ENCODE measurements at regions not wholly inside any gene's neighbourhood (a gene's known extent, or its start where the extent isn't known, plus 50 kb on each side); places are given as distances from the start of the nearest gene placed in this dataset.

- Histone ChIP-seq H3K79me2 (ENCODE audit: control insufficient read depth, insufficient read depth, low read length) (no peaks in the 10 kb centered on the region), H3K9ac (replicated peaks; ENCODE audit: extremely low read depth, insufficient read depth, low read length) (no peak overlapping the region), H3K27me3 (ENCODE audit: control insufficient read depth in 2 of 2, insufficient read depth in 2 of 2, low read length in 2 of 2) (no peaks in the 10 kb centered on the region), H3K4me1 (ENCODE audit: control insufficient read depth, extremely low read depth, insufficient read depth, low read length) (no peaks in the 10 kb centered on the region), H3K9me1 (replicated peaks; ENCODE audit: control insufficient read depth, extremely low read depth, insufficient read depth, low read length) (no peaks in the 10 kb centered on the region), H3K27ac (ENCODE audit: insufficient read depth, low read depth, low read length) (no peak overlapping the region), H3K36me3 (ENCODE audit: control insufficient read depth in 2 of 2, extremely low read depth in 1 of 2, insufficient read depth in 2 of 2, low read length in 2 of 2) (no peaks in the 10 kb centered on the region), H3K4me2 (ENCODE audit: insufficient read depth, low read length) (no peak overlapping the region), H3K9me3 (replicated peaks; ENCODE audit: control insufficient read depth, insufficient read depth, low read length) (no peaks in the 10 kb centered on the region), H4K20me1 (replicated peaks; ENCODE audit: control insufficient read depth, extremely low read depth, insufficient read depth, low read length) (no peaks in the 10 kb centered on the region), H2AFZ (ENCODE audit: low read depth, low read length) (no peak overlapping the region), H3K4me3 (replicated peaks in 1 of 3; ENCODE audit: insufficient read depth in 1 of 3, low read depth in 1 of 3, low read length in 3 of 3) (no peak overlapping the region)
- FAIRE-seq (no peak), DNase-seq (ENCODE audit: low read depth, low spot score) (no peak)
- BruUV-seq (replicated peaks) = no TSS peak
- ChIA-PET CTCF (no interaction called here), POLR2A (no interaction called here)
- TF ChIP-seq GATA2 (IDR thresholded peaks at IDR 0.05; ENCODE audit: insufficient read depth, insufficient read length, low read depth, low read length) (no peak), EZH2 (IDR thresholded peaks at IDR 0.05; ENCODE audit: borderline replicate concordance, low read depth, low read length, severe bottlenecking) (no peak), MAX (IDR thresholded peaks at IDR 0.05; ENCODE audit: insufficient read depth, insufficient read length) (no peak), MYC (IDR thresholded peaks at IDR 0.05; ENCODE audit: low read depth, low read length) (no peak), POLR2AphosphoS5 (IDR thresholded peaks at IDR 0.05; ENCODE audit: insufficient read depth, low read depth, low read length) (no peak), FOS (IDR thresholded peaks at IDR 0.05; ENCODE audit: borderline replicate concordance, insufficient read depth, low read length) (no peak), JUN (IDR thresholded peaks at IDR 0.05; ENCODE audit: borderline replicate concordance, insufficient read depth, insufficient read length, low read depth) (no peak), CTCF (IDR thresholded peaks at IDR 0.05; ENCODE audit: extremely low read depth in 1 of 2, insufficient read depth in 1 of 2, low read depth in 1 of 2, low read length in 2 of 2) (no peak), POLR2A (IDR thresholded peaks at IDR 0.05; ENCODE audit: low read depth, low read length) (no peak)
- dilution Hi-C loops (cut with MboI; ENCODE audit: extremely low pct_ligation_motif_present, low sequenced_read_pairs) = no loop called here
- intact Hi-C loops (cut with micrococcal nuclease) = no loop called here
Measured at GRCh38 chr3:170784406-170784805, 85.6 kb downstream of the RPL22L1 start.
